GM12878 (cell line): ENCODE measurements at regions not wholly inside any gene's neighbourhood (a gene's known extent, or its start where the extent isn't known, plus 50 kb on each side); places are given as distances from the start of the nearest gene placed in this dataset.

ENCODE experiments used
- ATAC-seq: fragments of 200-7000 bp; cut with Tn5 transposase; 3 replicates; pipeline ENCODE4 v1.9.1; 2020; ENCODE audit warnings: mild to moderate bottlenecking, moderate library complexity
- BruUV-seq: library from RNA; stranded (reverse); fragments of 400-500 nt; replicated peaks from 2 replicates; lab custom pipeline; 2021; lab: Mats Ljungman, UMichigan
- CTCF ChIA-PET: fragments of 300-600 bp; sonication (Branson Sonifier 250); formaldehyde crosslinking; extraction: SDS; loops from one replicate; lab custom pipeline; 2021; ENCODE audit warnings: inconsistent platforms; lab: Yijun Ruan, JAX
- POLR2A ChIA-PET: fragments of 350-600 bp; formaldehyde crosslinking; extraction: SDS; loops from one replicate; lab custom pipeline; 2021; ENCODE audit warnings: inconsistent platforms; lab: Charles Lee
- RAD21 ChIA-PET: fragments of 300-600 bp; sonication (Branson Sonifier 250); formaldehyde crosslinking; loops from one replicate; lab custom pipeline; 2023; ENCODE audit warnings: antibody characterized with exemption; ENCODE audit not compliant: unreplicated experiment; lab: Charles Lee
- SMC1A ChIA-PET: fragments of 300-600 bp; sonication (Branson Sonifier 250); formaldehyde crosslinking; loops from one replicate; lab custom pipeline; 2023; ENCODE audit not compliant: unreplicated experiment, uncharacterized antibody; lab: Charles Lee
- DNase-seq: peaks from one replicate; pipeline ENCODE4 v3.0.0-alpha.2; 2011; ENCODE audit warnings: low read depth, low spot score
- FAIRE-seq: peaks from 3 replicates; lab custom pipeline; 2011; peaks lifted over from hg19 to GRCh38; lab: Jason Lieb, UNC
- H2AFZ ChIP-seq: 2 replicates; pipeline ENCODE4 v1.6.0; 2011; ENCODE audit warnings: low read depth, low read length, control low read depth; ENCODE audit not compliant: control insufficient read depth
- H3K27ac ChIP-seq: 2 replicates; pipeline ENCODE4 v1.5.1; 2011; ENCODE audit warnings: control low read depth; ENCODE audit not compliant: control insufficient read depth, insufficient read depth
- H3K27me3 ChIP-seq, 2 experiments: replicated peaks in 1 of 2; 2 replicates each; pipeline versions ENCODE4 v1.6.0 to v1.6.1; 2011; ENCODE audit warnings: low read length in 1 of 2; ENCODE audit not compliant: control insufficient read depth in 2 of 2, insufficient read depth in 2 of 2
- H3K36me3 ChIP-seq, 2 experiments: 2 replicates each; pipeline ENCODE4 v1.5.1; 2011; ENCODE audit warnings: low read length in 1 of 2; ENCODE audit not compliant: control insufficient read depth in 2 of 2, insufficient read depth in 2 of 2
- H3K4me1 ChIP-seq: 2 replicates; pipeline ENCODE4 v1.6.1; 2011; ENCODE audit warnings: mild to moderate bottlenecking, low read length, moderate library complexity, mixed read lengths; ENCODE audit not compliant: control insufficient read depth, insufficient read depth
- H3K4me2 ChIP-seq: 2 replicates; pipeline ENCODE4 v1.6.0; 2011; ENCODE audit warnings: control low read depth; ENCODE audit not compliant: control insufficient read depth, insufficient read depth
- H3K4me3 ChIP-seq: fragments of 200-600 bp; sonication (generic); 2 replicates; pipeline ENCODE4 v1.5.1; 2016
- H3K79me2 ChIP-seq: 2 replicates; pipeline ENCODE4 v1.6.0; 2011; ENCODE audit warnings: low read length; ENCODE audit not compliant: control insufficient read depth, insufficient read depth
- H3K9ac ChIP-seq: 2 replicates; pipeline ENCODE4 v1.8.0; 2011; ENCODE audit warnings: low read length, control low read depth, mixed read lengths; ENCODE audit not compliant: control insufficient read depth, insufficient read depth
- H3K9me3 ChIP-seq: replicated peaks from 3 replicates; pipeline ENCODE4 v1.5.1; 2011; ENCODE audit warnings: mild to moderate bottlenecking, low read length; ENCODE audit not compliant: control insufficient read depth, insufficient read depth
- H4K20me1 ChIP-seq: 2 replicates; pipeline ENCODE4 v1.6.0; 2011; ENCODE audit not compliant: control insufficient read depth, insufficient read depth
- BMI1 ChIP-seq: fragments of 450-650 bp; IDR thresholded peaks from 2 replicates; pipeline ENCODE4 v1.6.1; 2016; ENCODE audit warnings: mild to moderate bottlenecking, moderate library complexity, borderline replicate concordance
- EP300 ChIP-seq, 2 experiments: fragments of 150-350 bp in 1 of 2; IDR thresholded peaks; 2 replicates each; pipeline ENCODE4 v1.6.1; 2011 to 2012; ENCODE audit warnings: low read depth in 2 of 2, low read length in 2 of 2, borderline replicate concordance in 1 of 2, improper control_type of control experiment in 1 of 2, inconsistent platforms in 1 of 2; ENCODE audit not compliant: control insufficient read depth in 1 of 2
- FOXK2 ChIP-seq: fragments of 450-650 bp; IDR thresholded peaks from 2 replicates; pipeline ENCODE4 v1.6.1; 2017; ENCODE audit warnings: mild to moderate bottlenecking, moderate library complexity
- HDGF ChIP-seq: fragments of 450-650 bp; IDR thresholded peaks from 2 replicates; pipeline ENCODE4 v1.6.1; 2016; ENCODE audit warnings: antibody characterized with exemption
- MTA3 ChIP-seq: IDR thresholded peaks from 2 replicates; pipeline ENCODE4 v1.6.1; 2012; ENCODE audit warnings: low read length, inconsistent platforms, borderline replicate concordance
- PAX5 ChIP-seq: IDR thresholded peaks from 2 replicates; pipeline ENCODE4 v1.6.1; 2011; ENCODE audit warnings: low read depth, low read length, borderline replicate concordance
- PML ChIP-seq: IDR thresholded peaks from 2 replicates; pipeline ENCODE4 v1.6.1; 2012; ENCODE audit warnings: low read length, inconsistent platforms
- POLR2A ChIP-seq: IDR thresholded peaks from 2 replicates; pipeline ENCODE4 v1.6.1; 2011; ENCODE audit warnings: low read depth, mild to moderate bottlenecking, low read length
- SMAD5 ChIP-seq: IDR thresholded peaks from 2 replicates; pipeline ENCODE4 v1.6.1; 2016; ENCODE audit warnings: antibody characterized with exemption, low read depth
- TBL1XR1 ChIP-seq: IDR thresholded peaks from 2 replicates; pipeline ENCODE4 v1.6.1; 2012; ENCODE audit warnings: low read depth, low read length, improper control_type of control experiment
- TCF7 ChIP-seq: IDR thresholded peaks from 2 replicates; pipeline ENCODE4 v1.6.1; 2014; ENCODE audit warnings: antibody characterized with exemption, borderline replicate concordance
- WRNIP1 ChIP-seq: IDR thresholded peaks from 2 replicates; pipeline ENCODE4 v1.6.1; 2011; ENCODE audit warnings: low read depth, low read length, improper control_type of control experiment, borderline replicate concordance
- ZNF207 ChIP-seq: fragments of 450-650 bp; IDR thresholded peaks from 2 replicates; pipeline ENCODE4 v1.6.1; 2014; ENCODE audit warnings: antibody characterized with exemption, mild to moderate bottlenecking, borderline replicate concordance
- WGBS: methylation state at CpG from one replicate; pipeline ENCODE4 v1.1.6; 2016; ENCODE audit warnings: low lambda C conversion rate; ENCODE audit not compliant: insufficient replicate concordance, insufficient coverage; ENCODE audit errors: missing lambda C conversion rate; 5-methylcytosine and 5-hydroxymethylcytosine counted together
- in situ Hi-C: fragments of 300-500 bp; cut with MboI; formaldehyde crosslinking; loops from 9 replicates; pipeline ENCODE4 v1.14.3; 2018; ENCODE audit warnings: mixed read lengths
- intact Hi-C: fragments of 100-400 bp; cut with micrococcal nuclease; formaldehyde crosslinking; loops from one replicate; pipeline ENCODE4 v1.14.2; 2022; ENCODE audit not compliant: unreplicated experiment
- TF ChIP-seq, protein P1 (sequence below): fragments of 450-650 bp; IDR thresholded peaks from 2 replicates; pipeline ENCODE4 v1.6.1; 2017; ENCODE audit warnings: low read depth, mild to moderate bottlenecking, moderate library complexity

DNA sequence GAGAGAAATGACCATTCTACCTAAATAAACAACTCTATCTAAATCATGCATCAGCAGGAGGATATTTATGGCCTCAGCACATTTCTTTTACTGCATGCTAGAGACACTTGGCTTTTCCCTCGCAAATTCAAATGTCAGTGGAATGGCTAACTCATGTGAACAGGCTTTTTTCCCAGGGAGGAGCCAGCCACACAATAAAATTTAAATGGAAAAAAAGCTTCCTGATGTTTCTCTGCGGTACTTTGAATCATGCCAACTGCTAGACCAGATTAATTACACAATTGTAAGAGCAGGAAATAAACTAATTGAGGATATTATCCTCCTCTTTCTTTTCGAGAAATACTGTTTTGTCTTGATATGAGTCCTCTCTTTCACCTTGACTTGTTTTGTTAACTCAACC, 676.3 kb downstream of the IRS1 start:
- POLR2A ChIA-PET: no interaction called here
- Histone ChIP-seq H3K27me3 (no peaks in the 10 kb centered on the region), H4K20me1 (no peaks in the 10 kb centered on the region), H3K4me1 (no peaks in the 10 kb centered on the region), H3K9me3 (no peaks in the 10 kb centered on the region), H3K4me2 (no peak overlapping the region), H3K4me3 (no peak overlapping the region), H3K36me3 (no peaks in the 10 kb centered on the region), H3K79me2 (no peaks in the 10 kb centered on the region), H3K27ac (no peak overlapping the region), H3K9ac (no peak overlapping the region), H2AFZ (no peak overlapping the region)
- in situ Hi-C loops: no loop called here
- CTCF ChIA-PET: no interaction called here
- no peak for TF ChIP-seq PAX5
- no peak for TF ChIP-seq FOXK2
- TF ChIP-seq PML: no peak
- no peak for TF ChIP-seq SMAD5
- no peak for TF ChIP-seq MTA3
- no peak for TF ChIP-seq WRNIP1
- TF ChIP-seq BMI1: no peak
- no peak for TF ChIP-seq HDGF
- TF ChIP-seq TBL1XR1: no peak
- TF ChIP-seq TCF7: no peak
- TF ChIP-seq POLR2A: no peak
- TF ChIP-seq, protein P1, sequence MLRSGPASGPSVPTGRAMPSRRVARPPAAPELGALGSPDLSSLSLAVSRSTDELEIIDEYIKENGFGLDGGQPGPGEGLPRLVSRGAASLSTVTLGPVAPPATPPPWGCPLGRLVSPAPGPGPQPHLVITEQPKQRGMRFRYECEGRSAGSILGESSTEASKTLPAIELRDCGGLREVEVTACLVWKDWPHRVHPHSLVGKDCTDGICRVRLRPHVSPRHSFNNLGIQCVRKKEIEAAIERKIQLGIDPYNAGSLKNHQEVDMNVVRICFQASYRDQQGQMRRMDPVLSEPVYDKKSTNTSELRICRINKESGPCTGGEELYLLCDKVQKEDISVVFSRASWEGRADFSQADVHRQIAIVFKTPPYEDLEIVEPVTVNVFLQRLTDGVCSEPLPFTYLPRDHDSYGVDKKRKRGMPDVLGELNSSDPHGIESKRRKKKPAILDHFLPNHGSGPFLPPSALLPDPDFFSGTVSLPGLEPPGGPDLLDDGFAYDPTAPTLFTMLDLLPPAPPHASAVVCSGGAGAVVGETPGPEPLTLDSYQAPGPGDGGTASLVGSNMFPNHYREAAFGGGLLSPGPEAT: no peak
- TF ChIP-seq ZNF207: no peak
- no peak for TF ChIP-seq EP300 (IDR thresholded peaks at IDR 0.05; ENCODE audit: borderline replicate concordance in 1 of 2, control insufficient read depth in 1 of 2, low read depth in 2 of 2, low read length in 2 of 2)
- no TSS peak for BruUV-seq
- WGBS: 36% methylated on average over 3 of the region's 3 CpGs
- ATAC-seq: no peak
- SMC1A ChIA-PET: no interaction called here
- RAD21 ChIA-PET: no interaction called here
- intact Hi-C loops: no loop called here
- no peak for DNase-seq
- no peak for FAIRE-seq
